Fibroblast of lung (primary cell): ENCODE measurements at regions not wholly inside any gene's neighbourhood (a gene's known extent, or its start where the extent isn't known, plus 50 kb on each side); places are given as distances from the start of the nearest gene placed in this dataset.

Source experiments
- DNase-seq, 2 donors: peaks; one replicate each; pipeline versions ENCODE4 v3.0.0 to v3.0.0-alpha.2; 2010; ENCODE audit warnings: low read depth in 2 of 2
- H2AFZ ChIP-seq: 2 replicates; pipeline ENCODE4 v1.5.1; 2012; ENCODE audit warnings: low read length, control low read depth, inconsistent platforms
- H3K27ac ChIP-seq: 2 replicates; pipeline ENCODE4 v1.5.1; 2011; ENCODE audit warnings: low read length, control low read depth; ENCODE audit not compliant: insufficient read depth
- H3K27me3 ChIP-seq: 2 replicates; pipeline ENCODE4 v1.5.1; 2011; ENCODE audit warnings: mild to moderate bottlenecking, low read length; ENCODE audit not compliant: control insufficient read depth, insufficient read depth
- H3K36me3 ChIP-seq: 2 replicates; pipeline ENCODE4 v1.5.1; 2011; ENCODE audit warnings: low read length; ENCODE audit not compliant: control insufficient read depth, insufficient read depth
- H3K4me1 ChIP-seq: 2 replicates; pipeline ENCODE4 v1.5.1; 2011; ENCODE audit warnings: low read length; ENCODE audit not compliant: control insufficient read depth, insufficient read depth; ENCODE audit errors: extremely low read depth
- H3K4me2 ChIP-seq: 2 replicates; pipeline ENCODE4 v1.5.1; 2011; ENCODE audit warnings: low read length, control low read depth; ENCODE audit not compliant: insufficient read depth; ENCODE audit errors: extremely low read depth
- H3K4me3 ChIP-seq, 4 experiments: fragments of 200-600 bp in 1 of 4; sonication (generic) in 1 of 4; replicated peaks in 1 of 4; 2 replicates each; pipeline ENCODE4 v1.5.1; 2011 to 2016; ENCODE audit warnings: low read length in 4 of 4, low read depth in 3 of 4, mild to moderate bottlenecking in 3 of 4, control low read depth in 2 of 4, inconsistent platforms in 1 of 4, mixed read lengths in 1 of 4; ENCODE audit not compliant: insufficient read depth in 1 of 4; ENCODE audit errors: control extremely low read depth in 1 of 4
- H3K79me2 ChIP-seq: 2 replicates; pipeline ENCODE4 v1.5.1; 2012; ENCODE audit warnings: mild to moderate bottlenecking, low read length, inconsistent platforms; ENCODE audit not compliant: control insufficient read depth, insufficient read depth
- H3K9ac ChIP-seq: 2 replicates; pipeline ENCODE4 v1.5.1; 2011; ENCODE audit warnings: mild to moderate bottlenecking, low read length, control low read depth; ENCODE audit not compliant: insufficient read depth
- H3K9me3 ChIP-seq: 2 replicates; pipeline ENCODE4 v1.5.1; 2012; ENCODE audit warnings: low read depth, low read length; ENCODE audit not compliant: control insufficient read depth, insufficient read depth
- H4K20me1 ChIP-seq: 2 replicates; pipeline ENCODE4 v1.5.1; 2011; ENCODE audit warnings: low read length; ENCODE audit not compliant: control insufficient read depth, insufficient read depth; ENCODE audit errors: extremely low read depth
- CTCF ChIP-seq, 2 donors: IDR thresholded peaks in 1 of 2; conservative IDR thresholded peaks in 1 of 2; 1 replicate in 1 of 2; 2 replicates in 1 of 2; pipeline ENCODE4 v1.5.1; 2011 to 2012; ENCODE audit warnings: low read length in 2 of 2, control low read depth in 1 of 2, inconsistent platforms in 1 of 2, low read depth in 1 of 2, mild to moderate bottlenecking in 1 of 2
- EZH2 ChIP-seq: IDR thresholded peaks from 2 replicates; pipeline ENCODE4 v1.5.1; 2012; ENCODE audit warnings: low read length, control low read depth, mild to moderate bottlenecking; ENCODE audit errors: missing control alignments

- Histone ChIP-seq H3K9me3 (no peaks in the 10 kb centered on the region), H2AFZ (no peak overlapping the region)
- DNase-seq, result no peak
Observed at GRCh38 chr2:164323978-164324377, 297.3 kb downstream of the GRB14 start.

GRCh38 chr2:164314148-164314547 is 307.1 kb downstream of the GRB14 start:
- TF ChIP-seq EZH2, result no peak
- TF ChIP-seq CTCF (conservative IDR thresholded peaks at IDR 0.05 in 1 of 2, IDR thresholded peaks at IDR 0.05 in 1 of 2; ENCODE audit: low read depth in 1 of 2, low read length in 2 of 2), result no peak
- peak; percentile 8 to 58 for DNase-seq
- H3K36me3 ChIP-seq, result no peaks in the 10 kb centered on the region
- no peak overlapping the region for H2AFZ ChIP-seq
- H3K4me2 ChIP-seq, result no peak overlapping the region
- no peaks in the 10 kb centered on the region for H3K9me3 ChIP-seq
- no peaks in the 10 kb centered on the region for H3K27me3 ChIP-seq
- H3K4me3 ChIP-seq, result no peak overlapping the region
- no peaks in the 10 kb centered on the region for H4K20me1 ChIP-seq
- no peak overlapping the region for H3K27ac ChIP-seq
- H3K79me2 ChIP-seq, result no peaks in the 10 kb centered on the region
- H3K9ac ChIP-seq, result no peak overlapping the region
- H3K4me1 ChIP-seq, result no peaks in the 10 kb centered on the region

More at GRCh38 chr2:164323978-164324377, 297.3 kb downstream of the GRB14 start:
- Histone ChIP-seq H3K36me3 (no peaks in the 10 kb centered on the region), H3K4me2 (no peak overlapping the region), H3K4me1 (no peaks in the 10 kb centered on the region), H3K4me3 (no peak overlapping the region), H3K27ac (no peak overlapping the region), H3K9ac (no peak overlapping the region), H3K79me2 (no peaks in the 10 kb centered on the region), H4K20me1 (no peaks in the 10 kb centered on the region), H3K27me3 (no peaks in the 10 kb centered on the region)
- TF ChIP-seq EZH2 (no peak), CTCF (conservative IDR thresholded peaks at IDR 0.05 in 1 of 2, IDR thresholded peaks at IDR 0.05 in 1 of 2; ENCODE audit: low read depth in 1 of 2, low read length in 2 of 2) (no peak)

- Histone ChIP-seq H3K4me2 (no peak overlapping the region), H4K20me1 (no peaks in the 10 kb centered on the region), H3K79me2 (no peaks in the 10 kb centered on the region), H3K9me3 (no peaks in the 10 kb centered on the region), H3K27me3 (no peaks in the 10 kb centered on the region), H2AFZ (no peak overlapping the region), H3K4me3 (no peak overlapping the region), H3K36me3 (no peaks in the 10 kb centered on the region), H3K4me1 (no peaks in the 10 kb centered on the region), H3K27ac (no peak overlapping the region), H3K9ac (no peak overlapping the region)
- DNase-seq, result no peak
- no peak for TF ChIP-seq EZH2
- TF ChIP-seq CTCF (conservative IDR thresholded peaks at IDR 0.05 in 1 of 2, IDR thresholded peaks at IDR 0.05 in 1 of 2; ENCODE audit: low read depth in 1 of 2, low read length in 2 of 2), result no peak
Observed at GRCh38 chr2:164306872-164307271, 314.4 kb downstream of the GRB14 start.
